ENCODE measurements at regions not wholly inside any gene's neighbourhood (a gene's known extent, or its start where the extent isn't known, plus 50 kb on each side); places are given as distances from the start of the nearest gene placed in this dataset.
"Not testable (repeated sequence)": the region's sequence is repeated elsewhere in the genome, so short reads cannot be mapped to it uniquely, and the experiment has no call there.

DNA sequence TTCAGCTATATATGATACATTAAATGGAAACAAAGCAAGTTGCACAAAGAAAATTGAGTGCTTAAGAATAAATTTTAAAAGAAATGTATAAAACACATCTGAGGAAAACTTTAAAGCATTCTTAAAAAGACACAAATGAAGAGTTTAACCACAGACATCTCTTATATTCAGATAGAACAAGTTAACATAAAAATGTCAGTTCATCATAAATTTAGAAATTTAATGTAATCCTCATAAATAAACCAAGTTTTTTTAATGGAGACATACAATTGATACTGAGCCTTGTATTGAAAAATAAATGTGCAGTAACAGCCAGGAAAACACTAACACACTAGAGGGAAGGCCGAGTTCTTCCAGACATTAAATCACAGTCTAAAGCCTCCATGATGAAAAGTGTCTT is 243.9 kb upstream of the MKLN1 start:
- ChIA-PET CTCF (no interaction called here), POLR2A (ENCODE audit: low non-redundant PET) (no interaction called here)
- Histone ChIP-seq H3K36me3 (ENCODE audit: insufficient read depth, low read length, poor library complexity, severe bottlenecking) (no peaks in the 10 kb centered on the region), H3K4me1 (ENCODE audit: insufficient read depth, low read length, poor library complexity, severe bottlenecking) (peaks cover 26% of the 10 kb centered on the region), H3K27me3 (replicated peaks; ENCODE audit: insufficient read depth, low read depth, low read length, poor library complexity) (no peaks in the 10 kb centered on the region), H3K9me3 (ENCODE audit: low read depth, low read length, poor library complexity, severe bottlenecking) (peaks cover 10% of the 10 kb centered on the region), H3K27ac (ENCODE audit: low read depth, low read length, poor library complexity, severe bottlenecking) (no peak overlapping the region), H3K4me3 (ENCODE audit: low read depth, low read length, poor library complexity, severe bottlenecking) (no peak overlapping the region)
- TF ChIP-seq EZH2 (IDR thresholded peaks at IDR 0.05; ENCODE audit: borderline replicate concordance, low read depth, low read length, poor library complexity, severe bottlenecking): no peak
- TF ChIP-seq, protein P1, sequence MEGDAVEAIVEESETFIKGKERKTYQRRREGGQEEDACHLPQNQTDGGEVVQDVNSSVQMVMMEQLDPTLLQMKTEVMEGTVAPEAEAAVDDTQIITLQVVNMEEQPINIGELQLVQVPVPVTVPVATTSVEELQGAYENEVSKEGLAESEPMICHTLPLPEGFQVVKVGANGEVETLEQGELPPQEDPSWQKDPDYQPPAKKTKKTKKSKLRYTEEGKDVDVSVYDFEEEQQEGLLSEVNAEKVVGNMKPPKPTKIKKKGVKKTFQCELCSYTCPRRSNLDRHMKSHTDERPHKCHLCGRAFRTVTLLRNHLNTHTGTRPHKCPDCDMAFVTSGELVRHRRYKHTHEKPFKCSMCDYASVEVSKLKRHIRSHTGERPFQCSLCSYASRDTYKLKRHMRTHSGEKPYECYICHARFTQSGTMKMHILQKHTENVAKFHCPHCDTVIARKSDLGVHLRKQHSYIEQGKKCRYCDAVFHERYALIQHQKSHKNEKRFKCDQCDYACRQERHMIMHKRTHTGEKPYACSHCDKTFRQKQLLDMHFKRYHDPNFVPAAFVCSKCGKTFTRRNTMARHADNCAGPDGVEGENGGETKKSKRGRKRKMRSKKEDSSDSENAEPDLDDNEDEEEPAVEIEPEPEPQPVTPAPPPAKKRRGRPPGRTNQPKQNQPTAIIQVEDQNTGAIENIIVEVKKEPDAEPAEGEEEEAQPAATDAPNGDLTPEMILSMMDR (conservative IDR thresholded peaks at IDR 0.05; ENCODE audit: low read depth, low read length): no peak
- BruUV-seq (replicated peaks): no TSS peak
- intact Hi-C loops (cut with micrococcal nuclease; ENCODE audit: unreplicated experiment): no loop called here
- no peak for DNase-seq (ENCODE audit: low spot score)

DNA sequence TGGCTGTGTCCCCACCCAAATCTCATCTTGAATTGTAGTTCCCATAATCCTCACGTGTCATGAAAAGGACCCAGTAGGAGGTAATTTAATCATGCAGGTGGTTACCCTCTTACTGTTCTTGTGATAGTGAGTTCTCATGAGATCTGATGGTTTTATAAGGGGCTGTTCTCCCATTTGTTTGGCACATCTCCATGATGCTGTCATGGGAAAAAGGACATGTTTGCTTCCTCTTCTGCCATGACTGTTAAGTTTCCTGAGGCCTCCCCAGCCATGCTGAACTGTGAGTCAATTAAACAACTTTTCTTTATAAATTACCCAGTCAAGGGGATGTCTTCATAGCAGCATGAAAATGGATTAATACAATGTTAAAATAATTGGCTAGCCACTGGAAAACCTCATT is 243.3 kb upstream of the MKLN1 start:
- DNase-seq (ENCODE audit: low spot score); intact Hi-C loops (cut with micrococcal nuclease; ENCODE audit: unreplicated experiment); H3K27ac ChIP-seq (ENCODE audit: low read depth, low read length, poor library complexity, severe bottlenecking); POLR2A ChIA-PET (ENCODE audit: low non-redundant PET); H3K36me3 ChIP-seq (ENCODE audit: insufficient read depth, low read length, poor library complexity, severe bottlenecking); BruUV-seq (replicated peaks); CTCF ChIA-PET; H3K27me3 ChIP-seq (replicated peaks; ENCODE audit: insufficient read depth, low read depth, low read length, poor library complexity); H3K4me3 ChIP-seq (ENCODE audit: low read depth, low read length, poor library complexity, severe bottlenecking): not testable (repeated sequence)
- Histone ChIP-seq H3K4me1 (ENCODE audit: insufficient read depth, low read length, poor library complexity, severe bottlenecking) (peaks cover 26% of the 10 kb centered on the region), H3K9me3 (ENCODE audit: low read depth, low read length, poor library complexity, severe bottlenecking) (peaks cover 10% of the 10 kb centered on the region)

DNA sequence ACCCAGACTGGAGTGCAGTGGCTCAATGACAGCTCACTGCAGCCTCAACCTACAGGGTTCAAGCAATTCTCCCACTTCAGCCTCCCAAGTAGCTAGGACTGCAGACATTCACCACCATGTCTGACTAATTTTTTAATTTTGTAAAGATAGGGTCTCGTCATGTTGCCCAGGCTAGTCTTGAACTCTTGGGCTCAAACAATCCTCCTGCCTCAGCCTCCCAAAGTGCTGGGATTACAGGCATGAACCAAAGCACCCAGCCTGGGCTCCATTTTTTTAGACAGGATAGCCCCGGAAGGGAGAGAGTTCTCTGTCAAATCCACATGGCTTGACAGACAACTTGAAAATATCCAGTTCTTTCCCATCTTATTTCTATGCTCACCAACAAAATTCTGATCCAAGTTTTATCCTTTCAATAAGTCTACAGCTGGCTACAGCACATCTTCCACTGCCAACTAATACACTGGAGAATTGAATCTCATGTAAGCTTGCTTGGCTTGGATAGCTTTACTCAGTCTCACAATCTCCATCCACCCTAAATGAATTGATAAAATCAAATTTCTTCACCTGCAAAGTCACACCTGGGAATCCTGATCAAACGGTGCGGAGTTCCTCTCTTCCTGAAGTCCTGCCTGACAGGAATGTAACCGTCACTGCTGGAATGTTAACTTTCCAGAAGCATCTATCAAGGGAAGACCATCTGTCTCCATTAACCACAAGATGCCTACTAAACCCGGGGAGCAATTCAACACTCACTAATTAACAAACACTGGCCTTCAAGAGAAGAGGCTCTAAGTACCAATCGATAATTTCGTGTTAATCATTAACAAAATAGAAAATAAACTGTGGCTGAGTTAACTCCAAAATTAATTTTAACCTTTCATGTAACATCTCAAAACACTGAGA is 239.7 kb upstream of the MKLN1 start:
- no peak for DNase-seq (ENCODE audit: low spot score)
- TF ChIP-seq EZH2 (IDR thresholded peaks at IDR 0.05; ENCODE audit: borderline replicate concordance, low read depth, low read length, poor library complexity, severe bottlenecking): no peak
- TF ChIP-seq, protein P1 (conservative IDR thresholded peaks at IDR 0.05; ENCODE audit: low read depth, low read length): no peak
- ChIA-PET CTCF (no interaction called here), POLR2A (ENCODE audit: low non-redundant PET) (no interaction called here)
- BruUV-seq (replicated peaks): no TSS peak
- H3K27ac ChIP-seq (ENCODE audit: low read depth, low read length, poor library complexity, severe bottlenecking): no peak overlapping the region
- peaks cover 14% of the 10 kb centered on the region for H3K9me3 ChIP-seq (ENCODE audit: low read depth, low read length, poor library complexity, severe bottlenecking)
- no peaks in the 10 kb centered on the region for H3K36me3 ChIP-seq (ENCODE audit: insufficient read depth, low read length, poor library complexity, severe bottlenecking)
- intact Hi-C loops (cut with micrococcal nuclease; ENCODE audit: unreplicated experiment): no loop called here
- H3K4me3 ChIP-seq (ENCODE audit: low read depth, low read length, poor library complexity, severe bottlenecking): no peak overlapping the region
- no peaks in the 10 kb centered on the region for H3K27me3 ChIP-seq (replicated peaks; ENCODE audit: insufficient read depth, low read depth, low read length, poor library complexity)
- H3K4me1 ChIP-seq (ENCODE audit: insufficient read depth, low read length, poor library complexity, severe bottlenecking): peaks cover 10% of the 10 kb centered on the region

DNA sequence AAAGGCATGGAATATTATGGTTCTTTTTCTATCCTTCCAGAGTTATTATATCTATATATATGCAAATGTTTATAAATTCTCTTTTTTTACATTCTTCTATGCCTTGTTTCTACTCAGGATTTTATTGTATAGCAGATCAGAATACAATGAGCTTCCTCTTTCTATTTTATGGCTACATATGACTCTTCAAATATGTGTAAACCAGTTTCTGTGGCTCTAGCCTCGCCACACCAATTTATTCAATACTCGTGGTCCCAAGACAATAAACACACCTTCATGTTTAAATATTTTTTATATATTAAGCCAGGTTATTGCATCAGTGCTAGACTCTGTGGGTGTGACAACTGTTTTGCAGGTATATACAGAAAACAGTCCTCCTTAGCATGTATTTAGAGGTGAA is 237.5 kb upstream of the MKLN1 start:
- peaks cover 10% of the 10 kb centered on the region for H3K4me1 ChIP-seq (ENCODE audit: insufficient read depth, low read length, poor library complexity, severe bottlenecking)
- no peak overlapping the region for H3K27ac ChIP-seq (ENCODE audit: low read depth, low read length, poor library complexity, severe bottlenecking)
- no peak overlapping the region for H3K4me3 ChIP-seq (ENCODE audit: low read depth, low read length, poor library complexity, severe bottlenecking)
- no peaks in the 10 kb centered on the region for H3K36me3 ChIP-seq (ENCODE audit: insufficient read depth, low read length, poor library complexity, severe bottlenecking)
- H3K9me3 ChIP-seq (ENCODE audit: low read depth, low read length, poor library complexity, severe bottlenecking): peaks cover 5% of the 10 kb centered on the region
- no peaks in the 10 kb centered on the region for H3K27me3 ChIP-seq (replicated peaks; ENCODE audit: insufficient read depth, low read depth, low read length, poor library complexity)
- BruUV-seq (replicated peaks): no TSS peak
- TF ChIP-seq EZH2 (IDR thresholded peaks at IDR 0.05; ENCODE audit: borderline replicate concordance, low read depth, low read length, poor library complexity, severe bottlenecking): no peak
- TF ChIP-seq, protein P1 (conservative IDR thresholded peaks at IDR 0.05; ENCODE audit: low read depth, low read length): no peak
- no peak for DNase-seq (ENCODE audit: low spot score)
- ChIA-PET POLR2A (ENCODE audit: low non-redundant PET) (interaction anchor here (0.6 kb wide), 1 partner anchor 17 kb away, joined by 3 read pairs; no protein-coding TSS in a partner anchor), CTCF (no interaction called here)
- intact Hi-C loops (cut with micrococcal nuclease; ENCODE audit: unreplicated experiment): no loop called here

Measured in A673 (cell line).